AG09309 (cell line): ENCODE measurements at regions not wholly inside any gene's neighbourhood (a gene's known extent, or its start where the extent isn't known, plus 50 kb on each side); places are given as distances from the start of the nearest gene placed in this dataset.

ENCODE experiments used
- DNase-seq: peaks from one replicate; pipeline ENCODE4 v3.0.0-alpha.2; 2010; ENCODE audit warnings: low read depth
- H3K4me3 ChIP-seq: 2 replicates; pipeline ENCODE4 v1.5.1; 2011; ENCODE audit warnings: mild to moderate bottlenecking, low read depth, low read length, moderate library complexity; ENCODE audit not compliant: control insufficient read depth
- TF ChIP-seq, protein P1 (sequence below): IDR thresholded peaks from 2 replicates; pipeline ENCODE4 v1.5.1; 2011; ENCODE audit warnings: mild to moderate bottlenecking, low read depth, low read length, inconsistent platforms; ENCODE audit not compliant: insufficient read depth, control insufficient read depth; ENCODE audit errors: missing control alignments

DNA sequence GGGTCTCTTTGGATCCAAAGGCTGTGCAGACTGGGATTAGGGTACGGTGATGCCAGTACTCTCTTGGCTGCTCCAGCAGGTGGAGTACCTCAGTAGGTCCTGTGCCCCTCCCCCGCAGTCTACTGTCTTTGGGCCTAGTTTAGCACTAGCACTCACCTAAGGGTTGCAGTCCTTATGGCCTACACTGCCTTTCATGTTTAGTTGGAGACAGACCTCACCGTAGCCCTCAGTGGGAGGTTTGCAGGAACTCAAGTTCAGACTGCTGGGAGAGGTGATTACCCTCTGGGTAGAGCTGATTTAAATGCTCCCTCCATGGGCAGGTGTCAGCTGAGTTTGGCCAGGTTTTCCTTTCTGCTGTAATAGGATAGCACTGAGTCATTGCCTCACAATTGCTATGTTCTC is 210.8 kb upstream of the TMEM196 start:
- TF ChIP-seq, protein P1, sequence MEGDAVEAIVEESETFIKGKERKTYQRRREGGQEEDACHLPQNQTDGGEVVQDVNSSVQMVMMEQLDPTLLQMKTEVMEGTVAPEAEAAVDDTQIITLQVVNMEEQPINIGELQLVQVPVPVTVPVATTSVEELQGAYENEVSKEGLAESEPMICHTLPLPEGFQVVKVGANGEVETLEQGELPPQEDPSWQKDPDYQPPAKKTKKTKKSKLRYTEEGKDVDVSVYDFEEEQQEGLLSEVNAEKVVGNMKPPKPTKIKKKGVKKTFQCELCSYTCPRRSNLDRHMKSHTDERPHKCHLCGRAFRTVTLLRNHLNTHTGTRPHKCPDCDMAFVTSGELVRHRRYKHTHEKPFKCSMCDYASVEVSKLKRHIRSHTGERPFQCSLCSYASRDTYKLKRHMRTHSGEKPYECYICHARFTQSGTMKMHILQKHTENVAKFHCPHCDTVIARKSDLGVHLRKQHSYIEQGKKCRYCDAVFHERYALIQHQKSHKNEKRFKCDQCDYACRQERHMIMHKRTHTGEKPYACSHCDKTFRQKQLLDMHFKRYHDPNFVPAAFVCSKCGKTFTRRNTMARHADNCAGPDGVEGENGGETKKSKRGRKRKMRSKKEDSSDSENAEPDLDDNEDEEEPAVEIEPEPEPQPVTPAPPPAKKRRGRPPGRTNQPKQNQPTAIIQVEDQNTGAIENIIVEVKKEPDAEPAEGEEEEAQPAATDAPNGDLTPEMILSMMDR: no peak
- no peak for DNase-seq
- H3K4me3 ChIP-seq: no peak overlapping the region

DNA sequence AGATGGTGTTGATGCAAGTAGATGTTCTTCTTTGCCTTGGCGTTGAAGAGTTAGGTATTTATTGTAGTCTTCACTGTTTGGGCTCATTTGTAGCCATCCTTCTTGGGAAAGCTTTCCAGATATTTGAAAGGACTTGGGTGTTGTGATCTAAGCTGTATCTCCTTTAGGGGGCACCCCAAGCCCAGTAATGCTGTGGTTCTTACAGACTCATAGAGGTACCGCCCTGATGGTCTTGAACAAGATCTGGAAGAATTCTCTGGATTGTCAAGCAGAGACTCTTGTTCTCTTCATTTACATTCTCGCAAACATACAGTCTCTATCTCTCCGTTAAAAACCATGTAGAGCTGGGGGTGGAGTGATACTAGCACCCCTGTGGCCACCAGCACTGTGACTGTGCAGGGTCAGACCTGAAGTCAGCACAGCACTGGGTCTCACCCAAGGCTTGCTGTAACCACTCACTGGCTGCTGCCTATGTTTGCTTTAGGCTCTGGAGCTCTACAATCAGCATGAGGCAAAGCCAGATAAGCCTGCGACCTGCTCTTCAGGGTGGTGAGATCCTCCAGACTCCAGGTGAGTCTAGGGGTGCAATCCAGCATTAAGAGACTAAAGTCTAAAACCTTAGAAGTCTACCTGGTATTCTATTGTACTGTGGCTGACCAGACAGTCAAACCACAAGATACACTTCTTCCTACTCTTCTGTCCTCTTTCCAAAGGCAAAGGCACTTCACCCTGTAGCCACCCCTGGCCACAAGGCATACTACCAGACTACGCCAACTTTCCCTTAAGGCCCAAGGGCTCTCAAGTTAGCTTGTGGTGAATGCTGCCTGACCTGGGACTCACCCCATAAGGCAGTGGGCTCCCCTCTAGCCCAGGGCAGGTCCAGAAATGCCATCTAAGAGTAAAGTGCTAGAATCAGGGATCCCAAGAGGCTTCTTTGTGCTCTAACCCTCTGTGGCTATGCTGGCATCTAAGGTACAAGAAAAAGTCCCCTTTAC is 209.7 kb upstream of the TMEM196 start:
- TF ChIP-seq, protein P1: peak; percentile 71
- DNase-seq: peak; percentile 75
- no peak overlapping the region for H3K4me3 ChIP-seq

DNA sequence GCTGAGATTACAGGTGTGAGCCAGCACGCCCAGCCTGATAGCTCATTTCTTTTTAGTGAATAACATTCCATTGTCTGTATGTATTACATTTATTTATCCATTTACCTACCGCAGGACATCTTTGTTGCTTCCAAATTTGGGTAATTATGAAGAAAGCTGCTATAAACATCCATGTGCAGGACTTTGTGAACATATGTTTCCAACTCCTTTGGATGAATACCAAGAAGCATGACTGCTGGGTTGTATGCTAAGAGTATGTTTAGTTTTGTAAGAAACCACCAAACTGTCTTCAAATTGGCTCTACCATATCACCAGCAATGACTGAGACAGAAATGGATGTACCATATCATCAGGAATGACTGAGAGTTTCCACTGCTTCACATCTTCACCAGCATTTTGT is 200.2 kb upstream of the TMEM196 start:
- DNase-seq: no peak
- TF ChIP-seq, protein P1: no peak
- no peak overlapping the region for H3K4me3 ChIP-seq

DNA sequence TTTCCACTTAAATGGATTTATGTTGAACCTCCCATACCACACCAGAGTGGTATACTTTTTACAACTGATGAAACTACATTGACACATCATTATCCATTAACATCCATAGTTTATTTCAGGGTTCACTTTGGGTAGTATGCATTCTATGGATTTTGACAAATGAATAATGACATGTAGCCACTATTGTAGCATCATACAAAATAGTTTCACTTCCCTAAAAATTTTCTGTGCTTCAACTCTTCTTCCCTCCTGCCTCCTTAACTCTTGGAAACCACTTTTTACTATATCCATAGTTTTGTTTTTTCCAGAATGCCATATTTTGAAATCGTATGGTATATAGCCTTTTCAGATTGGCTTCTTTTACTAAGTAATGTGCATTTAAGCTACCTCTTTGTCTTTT is 199.5 kb upstream of the TMEM196 start:
- TF ChIP-seq, protein P1: no peak
- no peak for DNase-seq
- H3K4me3 ChIP-seq: no peak overlapping the region

DNA sequence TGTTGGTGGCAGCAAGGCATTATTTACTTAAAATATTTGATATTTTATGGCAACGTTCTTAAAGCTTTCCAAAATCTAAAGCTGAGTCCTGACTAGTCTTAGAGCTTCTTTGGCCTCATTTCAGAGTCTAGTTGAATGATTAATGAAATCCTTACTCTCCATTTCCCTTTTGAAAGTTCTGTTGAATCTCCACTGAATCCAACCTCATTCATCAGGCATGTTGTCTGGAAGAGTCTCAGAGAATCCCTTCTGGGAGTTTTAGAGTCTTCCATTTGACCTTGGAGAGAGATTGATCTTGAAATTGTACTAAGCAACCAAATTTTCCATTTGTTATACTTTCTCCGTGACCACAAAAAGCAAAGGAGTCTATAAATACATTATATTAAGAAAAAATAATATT is 198.5 kb upstream of the TMEM196 start:
- TF ChIP-seq, protein P1: no peak
- no peak overlapping the region for H3K4me3 ChIP-seq
- no peak for DNase-seq

DNA sequence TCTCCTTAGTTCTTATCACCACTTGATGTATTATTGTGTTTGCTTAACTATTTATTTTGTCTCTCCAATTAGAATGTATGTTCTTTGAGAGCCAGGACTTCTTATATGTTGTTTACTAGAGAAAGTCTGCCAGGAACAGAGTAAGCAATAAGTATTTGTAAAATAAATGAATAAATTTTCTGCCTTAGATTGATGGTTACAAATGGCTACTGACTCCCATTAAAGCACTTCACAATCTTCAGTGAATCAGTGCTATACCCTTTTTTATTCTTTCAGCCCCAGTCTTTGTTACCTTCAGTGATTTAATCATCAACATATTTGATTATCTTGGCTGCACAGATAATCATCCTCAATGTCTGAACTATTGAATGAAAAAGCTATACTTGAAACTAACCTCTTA is 197.1 kb upstream of the TMEM196 start:
- TF ChIP-seq, protein P1: no peak
- DNase-seq: no peak
- no peak overlapping the region for H3K4me3 ChIP-seq
